Neural progenitor cell (in vitro differentiated cells): ENCODE measurements at regions not wholly inside any gene's neighbourhood (a gene's known extent, or its start where the extent isn't known, plus 50 kb on each side); places are given as distances from the start of the nearest gene placed in this dataset.

Experiments used
- DNase-seq: peaks from one replicate; pipeline ENCODE4 v3.0.0-alpha.2; 2016; ENCODE audit warnings: low spot score
- H2AFZ ChIP-seq: fragments of 200-600 bp; sonication (generic); replicated peaks from 2 replicates; pipeline ENCODE4 v1.6.1; 2016; ENCODE audit warnings: antibody characterized with exemption
- H3F3A ChIP-seq: fragments of 200-600 bp; sonication (generic); 2 replicates; pipeline ENCODE4 v1.6.1; 2016; ENCODE audit warnings: antibody characterized with exemption, low read depth
- H3K27ac ChIP-seq: fragments of 200-600 bp; sonication (generic); 2 replicates; pipeline ENCODE4 v1.5.1; 2016; ENCODE audit warnings: mild to moderate bottlenecking
- H3K27me3 ChIP-seq: fragments of 200-600 bp; sonication (generic); 2 replicates; pipeline ENCODE4 v1.6.1; 2016; ENCODE audit warnings: mild to moderate bottlenecking, moderate library complexity
- H3K36me3 ChIP-seq: fragments of 200-600 bp; sonication (generic); 2 replicates; pipeline ENCODE4 v1.5.1; 2016
- H3K4me1 ChIP-seq: fragments of 200-600 bp; sonication (generic); 2 replicates; pipeline ENCODE4 v1.6.1; 2016; ENCODE audit warnings: mixed run types
- H3K4me2 ChIP-seq: fragments of 200-600 bp; sonication (generic); 2 replicates; pipeline ENCODE4 v1.6.1; 2016
- H3K4me3 ChIP-seq: fragments of 200-600 bp; sonication (generic); 2 replicates; pipeline ENCODE4 v1.5.1; 2016
- H3K79me2 ChIP-seq: fragments of 200-600 bp; sonication (generic); 2 replicates; pipeline ENCODE4 v1.6.1; 2016; ENCODE audit warnings: low read depth
- H3K9ac ChIP-seq: fragments of 200-600 bp; sonication (generic); 2 replicates; pipeline ENCODE4 v1.6.1; 2016
- H3K9me3 ChIP-seq: fragments of 200-600 bp; sonication (generic); 2 replicates; pipeline ENCODE4 v1.5.1; 2016; ENCODE audit warnings: low read depth
- H4K20me1 ChIP-seq: fragments of 200-600 bp; sonication (generic); 2 replicates; pipeline ENCODE4 v1.6.1; 2016; ENCODE audit warnings: low read depth
- H3K27ac Mint-ChIP-seq: 3 replicates; pipeline ENCODE4 v1.8.0; 2021; ENCODE audit warnings: mixed read lengths
- H3K27me3 Mint-ChIP-seq: 2 replicates; pipeline ENCODE4 v1.8.0; 2022; ENCODE audit warnings: low read depth, mild to moderate bottlenecking, inconsistent platforms, moderate library complexity, mixed read lengths; ENCODE audit not compliant: insufficient read depth
- H3K36me3 Mint-ChIP-seq: 3 replicates; pipeline ENCODE4 v1.8.0; 2021; ENCODE audit warnings: mixed read lengths
- H3K4me1 Mint-ChIP-seq: 3 replicates; pipeline ENCODE4 v1.8.0; 2021; ENCODE audit warnings: mixed read lengths
- H3K4me3 Mint-ChIP-seq: 3 replicates; pipeline ENCODE4 v1.8.0; 2021; ENCODE audit warnings: mild to moderate bottlenecking, moderate library complexity, mixed read lengths
- H3K9me3 Mint-ChIP-seq: 3 replicates; pipeline ENCODE4 v1.8.0; 2020; ENCODE audit warnings: mixed read lengths
- EZH2 ChIP-seq: fragments of 200-600 bp; sonication (generic); IDR thresholded peaks from 2 replicates; pipeline ENCODE4 v1.6.1; 2017; ENCODE audit warnings: antibody characterized with exemption, mild to moderate bottlenecking, moderate library complexity
- EZH2phosphoT487 ChIP-seq: fragments of 200-600 bp; sonication (generic); IDR thresholded peaks from 2 replicates; pipeline ENCODE4 v1.6.1; 2017; ENCODE audit warnings: antibody characterized with exemption
- TF ChIP-seq, protein P1 (sequence below): fragments of 200-600 bp; sonication (generic); IDR thresholded peaks from 2 replicates; pipeline ENCODE4 v1.5.1; 2017; ENCODE audit warnings: antibody characterized with exemption, mild to moderate bottlenecking

DNA sequence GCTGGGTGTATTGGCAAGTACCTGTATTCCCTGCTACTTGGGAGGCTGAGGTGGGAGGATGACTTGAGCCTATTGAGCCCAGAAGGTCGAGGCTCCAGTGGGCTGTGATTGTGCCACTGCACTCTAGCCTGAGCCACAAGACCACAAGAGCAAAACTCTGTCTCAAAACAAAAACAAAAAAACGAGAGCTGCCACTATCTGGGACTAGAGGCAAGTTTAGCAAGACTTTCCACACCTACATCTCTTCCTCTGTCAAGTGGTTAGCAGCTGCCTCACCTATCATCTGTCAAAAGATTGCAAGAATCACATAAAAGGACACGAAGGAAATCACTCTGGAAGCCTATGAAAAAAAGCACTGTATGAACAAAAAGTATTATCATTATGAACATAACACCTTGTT, 55.2 kb upstream of the RIOK3 start:
- peaks cover 7% of the 10 kb centered on the region for H3K36me3 Mint-ChIP-seq
- peaks cover 16% of the 10 kb centered on the region for H3F3A ChIP-seq
- no peak overlapping the region for H3K27ac Mint-ChIP-seq
- H2AFZ ChIP-seq: no peak overlapping the region
- no peaks in the 10 kb centered on the region for H4K20me1 ChIP-seq
- H3K9ac ChIP-seq: no peak overlapping the region
- no peaks in the 10 kb centered on the region for H3K9me3 Mint-ChIP-seq
- no peaks in the 10 kb centered on the region for H3K27me3 Mint-ChIP-seq
- no peak overlapping the region for H3K4me2 ChIP-seq
- peaks cover 33% of the 10 kb centered on the region for H3K4me1 ChIP-seq
- no peak for DNase-seq
- no peaks in the 10 kb centered on the region for H3K36me3 ChIP-seq
- TF ChIP-seq EZH2 (no peak), EZH2phosphoT487 (no peak)
- TF ChIP-seq, protein P1, sequence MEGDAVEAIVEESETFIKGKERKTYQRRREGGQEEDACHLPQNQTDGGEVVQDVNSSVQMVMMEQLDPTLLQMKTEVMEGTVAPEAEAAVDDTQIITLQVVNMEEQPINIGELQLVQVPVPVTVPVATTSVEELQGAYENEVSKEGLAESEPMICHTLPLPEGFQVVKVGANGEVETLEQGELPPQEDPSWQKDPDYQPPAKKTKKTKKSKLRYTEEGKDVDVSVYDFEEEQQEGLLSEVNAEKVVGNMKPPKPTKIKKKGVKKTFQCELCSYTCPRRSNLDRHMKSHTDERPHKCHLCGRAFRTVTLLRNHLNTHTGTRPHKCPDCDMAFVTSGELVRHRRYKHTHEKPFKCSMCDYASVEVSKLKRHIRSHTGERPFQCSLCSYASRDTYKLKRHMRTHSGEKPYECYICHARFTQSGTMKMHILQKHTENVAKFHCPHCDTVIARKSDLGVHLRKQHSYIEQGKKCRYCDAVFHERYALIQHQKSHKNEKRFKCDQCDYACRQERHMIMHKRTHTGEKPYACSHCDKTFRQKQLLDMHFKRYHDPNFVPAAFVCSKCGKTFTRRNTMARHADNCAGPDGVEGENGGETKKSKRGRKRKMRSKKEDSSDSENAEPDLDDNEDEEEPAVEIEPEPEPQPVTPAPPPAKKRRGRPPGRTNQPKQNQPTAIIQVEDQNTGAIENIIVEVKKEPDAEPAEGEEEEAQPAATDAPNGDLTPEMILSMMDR: no peak
- H3K79me2 ChIP-seq: no peaks in the 10 kb centered on the region
- no peak overlapping the region for H3K27ac ChIP-seq
- no peak overlapping the region for H3K4me3 ChIP-seq
- H3K27me3 ChIP-seq: no peaks in the 10 kb centered on the region
- no peaks in the 10 kb centered on the region for H3K9me3 ChIP-seq
- peaks cover 32% of the 10 kb centered on the region for H3K4me1 Mint-ChIP-seq
- no peak overlapping the region for H3K4me3 Mint-ChIP-seq

DNA sequence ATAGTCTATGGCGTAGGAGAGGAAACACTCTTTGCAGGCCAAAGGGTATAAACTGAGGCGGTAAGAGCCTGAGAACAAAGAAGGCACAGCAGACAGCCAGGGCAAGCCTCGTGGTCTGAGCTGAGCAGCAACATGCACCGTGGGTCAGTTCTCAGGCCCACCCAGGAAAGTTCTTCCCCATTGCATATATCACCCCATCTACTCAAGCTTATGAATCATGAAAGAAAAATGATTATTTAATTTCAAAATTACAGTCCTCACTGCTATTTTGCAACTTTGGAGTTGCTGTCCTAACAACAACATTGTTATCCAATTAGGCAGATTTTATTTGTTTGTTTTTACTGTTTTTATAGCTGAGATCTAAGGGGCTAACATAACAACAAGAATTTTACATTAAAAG, 54.7 kb upstream of the RIOK3 start:
- H3K4me3 Mint-ChIP-seq: no peak overlapping the region
- Histone ChIP-seq H3K4me3 (no peak overlapping the region), H2AFZ (no peak overlapping the region), H3K36me3 (no peaks in the 10 kb centered on the region), H3K9ac (no peak overlapping the region), H3K79me2 (no peaks in the 10 kb centered on the region), H3K9me3 (no peaks in the 10 kb centered on the region), H3F3A (peaks cover 16% of the 10 kb centered on the region), H4K20me1 (no peaks in the 10 kb centered on the region), H3K27me3 (no peaks in the 10 kb centered on the region), H3K27ac (no peak overlapping the region), H3K4me1 (peaks cover 33% of the 10 kb centered on the region), H3K4me2 (no peak overlapping the region)
- H3K36me3 Mint-ChIP-seq: peaks cover 10% of the 10 kb centered on the region
- peaks cover 3% of the 10 kb centered on the region for H3K9me3 Mint-ChIP-seq
- peaks cover 2% of the 10 kb centered on the region for H3K27me3 Mint-ChIP-seq
- no peak for DNase-seq
- peaks cover 32% of the 10 kb centered on the region for H3K4me1 Mint-ChIP-seq
- no peak for TF ChIP-seq EZH2phosphoT487
- TF ChIP-seq EZH2: no peak
- TF ChIP-seq, protein P1: no peak
- no peak overlapping the region for H3K27ac Mint-ChIP-seq

DNA sequence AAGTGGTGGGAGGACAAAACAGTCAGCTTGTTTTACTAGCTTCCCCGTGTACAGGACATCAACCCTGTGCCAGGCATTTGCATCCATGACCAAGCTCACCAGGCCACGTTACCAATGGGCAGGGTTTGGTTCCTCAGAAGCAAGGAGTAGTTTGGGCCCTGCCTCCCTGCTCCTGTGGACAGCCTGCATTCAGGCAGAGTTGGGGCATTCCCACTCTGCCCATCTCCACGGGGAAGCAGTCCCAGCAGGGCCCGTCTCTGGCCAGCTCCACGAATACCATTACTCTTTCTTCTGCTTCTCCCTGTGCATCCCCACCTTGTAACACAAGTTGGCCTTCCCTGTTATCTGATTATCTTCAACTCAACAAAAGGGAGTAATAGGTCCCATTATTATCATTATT, 54.0 kb upstream of the RIOK3 start:
- H3K27ac Mint-ChIP-seq: peak overlapping the region; percentile 2
- H3K9me3 Mint-ChIP-seq: peaks cover 7% of the 10 kb centered on the region
- Histone ChIP-seq H3K4me1 (peaks cover 33% of the 10 kb centered on the region), H3K27ac (no peak overlapping the region), H3K9ac (no peak overlapping the region), H3K79me2 (no peaks in the 10 kb centered on the region), H3F3A (peaks cover 16% of the 10 kb centered on the region), H3K27me3 (no peaks in the 10 kb centered on the region), H3K9me3 (no peaks in the 10 kb centered on the region), H3K36me3 (no peaks in the 10 kb centered on the region), H4K20me1 (no peaks in the 10 kb centered on the region), H3K4me3 (no peak overlapping the region), H2AFZ (no peak overlapping the region), H3K4me2 (no peak overlapping the region)
- H3K4me1 Mint-ChIP-seq: peaks cover 32% of the 10 kb centered on the region
- H3K4me3 Mint-ChIP-seq: no peak overlapping the region
- DNase-seq: peak; percentile 4
- TF ChIP-seq, protein P1: no peak
- TF ChIP-seq EZH2phosphoT487: no peak
- no peak for TF ChIP-seq EZH2
- H3K36me3 Mint-ChIP-seq: peaks cover 13% of the 10 kb centered on the region
- peaks cover 2% of the 10 kb centered on the region for H3K27me3 Mint-ChIP-seq
